ENCODE measurements at regions not wholly inside any gene's neighbourhood (a gene's known extent, or its start where the extent isn't known, plus 50 kb on each side); places are given as distances from the start of the nearest gene placed in this dataset.

DNA sequence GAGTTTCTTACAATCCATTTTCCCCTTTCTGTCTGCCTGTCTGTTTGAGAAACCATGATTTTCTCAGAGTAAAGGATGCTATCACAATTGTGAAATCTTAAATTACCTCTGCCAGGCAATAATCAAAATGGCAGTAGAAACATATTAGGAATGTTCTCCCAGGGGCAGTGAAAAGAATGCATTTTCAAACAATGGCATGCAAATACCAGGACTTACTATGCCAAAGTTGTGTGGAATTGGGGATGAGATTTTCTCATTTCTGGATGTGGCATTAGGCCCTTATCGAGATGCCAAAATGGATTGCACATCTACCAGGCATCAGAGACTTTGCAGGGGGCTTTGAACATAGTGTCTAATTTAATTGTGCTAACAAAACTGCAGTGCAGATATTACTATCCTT is 821.4 kb downstream of the RNF144A start:
- WGBS (ENCODE audit: insufficient coverage, low lambda C conversion rate): no CpG with 5 or more reads among the region's 1 CpG
- Histone ChIP-seq H3K4me3 (ENCODE audit: low read length) (no peak overlapping the region), H3K27me3 (ENCODE audit: control insufficient read depth, insufficient read depth, low read length) (no peaks in the 10 kb centered on the region), H3K36me3 (ENCODE audit: control insufficient read depth, insufficient read depth, low read length) (no peaks in the 10 kb centered on the region), H3K27ac (ENCODE audit: low read length) (no peak overlapping the region), H3K9me3 (ENCODE audit: control insufficient read depth, low read depth, low read length) (no peaks in the 10 kb centered on the region), H3K4me1 (ENCODE audit: control insufficient read depth, insufficient read depth, low read length) (no peaks in the 10 kb centered on the region)
- DNase-seq: no peak

DNA sequence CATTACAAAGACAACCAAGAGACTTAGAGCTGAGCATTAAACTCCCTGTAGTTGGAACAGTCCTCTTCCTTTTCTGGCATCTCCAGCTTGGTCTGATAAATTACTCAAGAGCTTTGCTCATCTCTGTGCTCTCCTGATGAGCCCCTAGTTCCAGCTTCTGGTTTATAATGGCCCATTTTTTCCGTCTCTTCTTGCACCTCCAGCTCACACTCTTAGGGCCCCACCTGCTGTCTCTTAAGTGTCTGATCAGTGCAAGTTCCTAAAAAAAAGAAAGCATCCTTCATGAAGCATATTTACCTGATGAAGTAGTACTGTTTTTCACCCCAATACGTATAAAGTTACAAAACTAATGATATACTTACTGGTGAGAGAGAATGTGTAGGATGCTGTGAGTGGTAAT is 822.9 kb downstream of the RNF144A start:
- no peaks in the 10 kb centered on the region for H3K9me3 ChIP-seq (ENCODE audit: control insufficient read depth, low read depth, low read length)
- H3K27me3 ChIP-seq (ENCODE audit: control insufficient read depth, insufficient read depth, low read length): no peaks in the 10 kb centered on the region
- H3K27ac ChIP-seq (ENCODE audit: low read length): no peak overlapping the region
- no peaks in the 10 kb centered on the region for H3K4me1 ChIP-seq (ENCODE audit: control insufficient read depth, insufficient read depth, low read length)
- no peak for DNase-seq
- WGBS (ENCODE audit: insufficient coverage, low lambda C conversion rate): 86% methylated on average over 1 of the region's 2 CpGs
- H3K4me3 ChIP-seq (ENCODE audit: low read length): no peak overlapping the region
- no peaks in the 10 kb centered on the region for H3K36me3 ChIP-seq (ENCODE audit: control insufficient read depth, insufficient read depth, low read length)

DNA sequence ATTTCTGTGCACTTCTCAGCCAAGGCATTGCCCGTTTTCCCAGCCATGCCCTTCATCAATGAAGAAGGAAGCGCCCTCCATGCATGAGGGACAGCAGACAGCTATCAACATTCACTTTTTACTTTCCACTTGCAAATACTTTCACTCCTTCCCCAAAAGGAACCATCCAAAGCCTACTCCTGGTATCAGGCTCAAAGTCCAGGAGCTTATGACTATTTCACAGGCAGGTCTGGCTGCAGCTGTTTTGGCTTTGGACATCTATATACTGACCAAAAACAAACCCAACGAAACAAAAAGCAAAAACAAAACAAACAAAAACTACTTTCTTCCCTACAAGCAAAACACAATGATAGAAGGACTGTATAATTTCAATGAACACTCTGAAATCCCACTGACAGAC is 825.1 kb downstream of the RNF144A start:
- no peak overlapping the region for H3K27ac ChIP-seq (ENCODE audit: low read length)
- H3K4me3 ChIP-seq (ENCODE audit: low read length): no peak overlapping the region
- H3K4me1 ChIP-seq (ENCODE audit: control insufficient read depth, insufficient read depth, low read length): no peaks in the 10 kb centered on the region
- WGBS (ENCODE audit: insufficient coverage, low lambda C conversion rate): 100% methylated on average over 1 of the region's 3 CpGs
- H3K36me3 ChIP-seq (ENCODE audit: control insufficient read depth, insufficient read depth, low read length): no peaks in the 10 kb centered on the region
- H3K9me3 ChIP-seq (ENCODE audit: control insufficient read depth, low read depth, low read length): no peaks in the 10 kb centered on the region
- no peaks in the 10 kb centered on the region for H3K27me3 ChIP-seq (ENCODE audit: control insufficient read depth, insufficient read depth, low read length)
- DNase-seq: no peak

DNA sequence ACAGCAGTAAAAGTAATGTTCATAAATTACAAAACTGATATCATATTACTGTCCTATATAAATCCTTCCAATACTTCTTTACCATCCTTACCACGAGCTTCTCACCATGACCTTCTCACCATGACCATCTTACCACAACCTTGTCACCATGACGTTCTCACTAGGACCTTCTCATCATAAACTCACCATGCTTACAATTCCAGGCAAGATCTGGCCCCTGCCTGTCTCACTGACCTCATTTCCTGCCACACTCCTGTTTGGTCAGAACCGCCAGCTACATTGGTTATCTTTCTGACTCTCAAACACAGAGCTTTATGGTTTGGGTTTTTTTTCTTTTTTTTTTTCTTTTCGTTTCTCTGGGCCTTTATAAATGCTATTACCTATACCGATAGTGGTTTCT is 827.6 kb downstream of the RNF144A start:
- H3K4me1 ChIP-seq (ENCODE audit: control insufficient read depth, insufficient read depth, low read length): no peaks in the 10 kb centered on the region
- WGBS (ENCODE audit: insufficient coverage, low lambda C conversion rate): 69% methylated on average over 4 of the region's 5 CpGs
- H3K4me3 ChIP-seq (ENCODE audit: low read length): no peak overlapping the region
- no peaks in the 10 kb centered on the region for H3K9me3 ChIP-seq (ENCODE audit: control insufficient read depth, low read depth, low read length)
- no peaks in the 10 kb centered on the region for H3K27me3 ChIP-seq (ENCODE audit: control insufficient read depth, insufficient read depth, low read length)
- H3K27ac ChIP-seq (ENCODE audit: low read length): no peak overlapping the region
- peak in 1 of 2 donors; percentile 6 for DNase-seq
- no peaks in the 10 kb centered on the region for H3K36me3 ChIP-seq (ENCODE audit: control insufficient read depth, insufficient read depth, low read length)

DNA sequence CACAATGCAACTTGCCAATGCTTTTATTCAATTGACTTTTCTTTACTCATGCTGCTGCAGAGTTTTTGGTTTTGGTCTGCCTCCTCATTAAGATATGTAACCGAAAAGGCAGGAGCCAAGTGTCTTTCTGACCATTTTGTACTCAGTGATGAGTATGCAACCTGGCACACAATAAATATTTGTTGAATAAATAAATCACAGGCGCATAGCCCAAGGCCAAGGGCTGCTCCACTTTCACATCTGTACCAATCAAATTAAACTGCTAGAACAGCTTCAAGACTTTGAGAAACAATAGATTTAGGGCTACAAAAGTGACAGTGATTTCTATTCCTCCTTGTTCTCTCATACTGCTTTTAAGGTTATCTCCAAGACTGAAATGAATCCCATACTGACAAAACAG is 828.2 kb downstream of the RNF144A start:
- DNase-seq: no peak
- no CpG with 5 or more reads among the region's 2 CpGs for WGBS (ENCODE audit: insufficient coverage, low lambda C conversion rate)
- H3K27ac ChIP-seq (ENCODE audit: low read length): no peak overlapping the region

DNA sequence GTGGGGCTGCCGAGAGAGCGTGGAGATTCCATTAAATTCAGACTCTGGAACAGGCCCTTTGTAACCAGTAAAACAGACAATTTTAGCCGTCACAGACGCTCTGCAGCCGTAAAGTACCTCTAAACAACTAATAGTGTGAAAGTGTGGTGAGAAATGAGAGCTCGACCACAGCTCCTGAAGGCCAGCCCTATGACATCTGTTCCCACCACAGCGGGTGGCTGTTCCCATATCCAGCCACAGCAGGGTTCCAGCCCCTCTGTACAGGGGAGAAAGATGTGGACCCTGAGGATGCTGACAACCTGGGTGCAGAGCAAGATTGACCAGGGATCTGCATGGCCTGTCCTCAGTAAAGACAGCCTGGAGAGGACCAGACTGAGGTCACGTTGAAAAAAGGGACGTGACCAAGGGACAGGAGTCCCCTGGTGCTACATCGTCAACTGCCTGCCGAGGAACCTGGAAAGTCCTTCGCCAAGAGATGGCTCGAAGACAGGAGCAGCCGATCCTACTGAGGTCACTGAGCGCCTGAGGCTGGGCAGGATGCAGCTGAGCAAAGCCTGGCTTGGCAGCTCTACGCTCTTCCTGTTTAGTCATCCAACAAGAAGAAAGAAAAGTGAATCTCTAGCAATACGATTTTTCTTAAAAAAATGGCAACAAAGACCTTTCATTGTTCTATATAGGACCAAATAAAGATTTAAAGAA is 831.7 kb downstream of the RNF144A start:
- no peaks in the 10 kb centered on the region for H3K27me3 ChIP-seq (ENCODE audit: control insufficient read depth, insufficient read depth, low read length)
- H3K27ac ChIP-seq (ENCODE audit: low read length): no peak overlapping the region
- H3K9me3 ChIP-seq (ENCODE audit: control insufficient read depth, low read depth, low read length): no peaks in the 10 kb centered on the region
- no peak overlapping the region for H3K4me3 ChIP-seq (ENCODE audit: low read length)
- 86% methylated on average over 3 of the region's 17 CpGs for WGBS (ENCODE audit: insufficient coverage, low lambda C conversion rate)
- H3K4me1 ChIP-seq (ENCODE audit: control insufficient read depth, insufficient read depth, low read length): no peaks in the 10 kb centered on the region
- no peak for DNase-seq
- no peaks in the 10 kb centered on the region for H3K36me3 ChIP-seq (ENCODE audit: control insufficient read depth, insufficient read depth, low read length)

More for the DNA sequence above, 828.2 kb downstream of the RNF144A start:
- Histone ChIP-seq H3K9me3 (ENCODE audit: control insufficient read depth, low read depth, low read length) (no peaks in the 10 kb centered on the region), H3K4me1 (ENCODE audit: control insufficient read depth, insufficient read depth, low read length) (no peaks in the 10 kb centered on the region), H3K4me3 (ENCODE audit: low read length) (no peak overlapping the region), H3K36me3 (ENCODE audit: control insufficient read depth, insufficient read depth, low read length) (no peaks in the 10 kb centered on the region), H3K27me3 (ENCODE audit: control insufficient read depth, insufficient read depth, low read length) (no peaks in the 10 kb centered on the region)

DNA sequence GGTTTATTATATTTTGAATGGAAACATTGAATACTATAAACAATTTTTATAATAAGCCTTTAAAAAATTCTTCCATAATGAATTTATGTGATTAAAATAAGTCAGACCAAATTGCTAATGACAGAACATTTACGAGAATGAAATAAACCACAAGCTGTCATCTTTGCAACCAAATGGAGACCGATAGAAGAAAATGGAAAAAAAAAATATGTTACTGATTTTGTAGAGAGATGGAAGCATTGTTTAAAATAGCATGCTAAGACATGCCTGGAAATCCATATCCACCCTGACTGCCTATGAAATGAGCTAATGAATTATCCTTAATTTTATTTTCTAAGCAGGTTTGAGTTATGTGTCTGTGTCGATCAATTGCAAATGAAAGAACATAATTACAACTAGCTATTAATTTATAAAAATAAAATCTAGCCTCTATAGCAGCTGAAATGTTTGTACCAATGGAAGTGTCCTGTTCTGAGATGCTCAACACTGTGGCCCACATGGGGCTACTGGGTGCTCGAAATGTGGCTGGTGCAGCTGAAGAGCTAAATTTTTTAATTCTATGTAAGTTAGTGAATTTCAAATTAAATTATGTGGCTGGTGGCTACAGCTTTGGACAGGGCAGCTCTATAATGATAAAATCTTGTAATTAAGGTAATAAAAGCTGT is 832.8 kb downstream of the RNF144A start:
- no peaks in the 10 kb centered on the region for H3K9me3 ChIP-seq (ENCODE audit: control insufficient read depth, low read depth, low read length)
- DNase-seq: no peak
- H3K4me3 ChIP-seq (ENCODE audit: low read length): no peak overlapping the region
- H3K27me3 ChIP-seq (ENCODE audit: control insufficient read depth, insufficient read depth, low read length): no peaks in the 10 kb centered on the region
- no peaks in the 10 kb centered on the region for H3K4me1 ChIP-seq (ENCODE audit: control insufficient read depth, insufficient read depth, low read length)
- no peak overlapping the region for H3K27ac ChIP-seq (ENCODE audit: low read length)
- H3K36me3 ChIP-seq (ENCODE audit: control insufficient read depth, insufficient read depth, low read length): no peaks in the 10 kb centered on the region
- 86% methylated on average over 3 of the region's 4 CpGs for WGBS (ENCODE audit: insufficient coverage, low lambda C conversion rate)

DNA sequence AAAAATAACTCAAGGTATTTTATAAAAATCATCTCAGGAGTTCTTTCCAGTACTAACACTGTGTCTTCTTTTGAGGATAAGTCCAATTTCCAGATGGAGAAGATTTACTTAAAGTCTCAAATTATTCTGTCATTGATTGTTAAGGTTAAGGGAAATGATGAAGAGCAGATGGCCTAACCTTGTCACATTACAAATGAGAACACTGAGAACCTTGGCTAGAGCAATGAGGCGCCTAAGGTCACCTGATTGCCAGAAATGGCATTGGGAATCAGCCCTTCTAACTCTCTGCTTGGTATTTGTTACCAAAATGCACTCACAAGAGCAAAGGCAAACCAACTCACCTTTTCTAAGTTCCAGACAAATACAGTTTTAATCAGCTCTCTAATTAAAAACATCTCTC is 835.1 kb downstream of the RNF144A start:
- H3K4me3 ChIP-seq (ENCODE audit: low read length): no peak overlapping the region
- H3K27ac ChIP-seq (ENCODE audit: low read length): no peak overlapping the region
- no peaks in the 10 kb centered on the region for H3K4me1 ChIP-seq (ENCODE audit: control insufficient read depth, insufficient read depth, low read length)
- WGBS (ENCODE audit: insufficient coverage, low lambda C conversion rate): no CpG with 5 or more reads among the region's 1 CpG
- DNase-seq: no peak
- H3K9me3 ChIP-seq (ENCODE audit: control insufficient read depth, low read depth, low read length): no peaks in the 10 kb centered on the region
- H3K27me3 ChIP-seq (ENCODE audit: control insufficient read depth, insufficient read depth, low read length): no peaks in the 10 kb centered on the region
- no peaks in the 10 kb centered on the region for H3K36me3 ChIP-seq (ENCODE audit: control insufficient read depth, insufficient read depth, low read length)

DNA sequence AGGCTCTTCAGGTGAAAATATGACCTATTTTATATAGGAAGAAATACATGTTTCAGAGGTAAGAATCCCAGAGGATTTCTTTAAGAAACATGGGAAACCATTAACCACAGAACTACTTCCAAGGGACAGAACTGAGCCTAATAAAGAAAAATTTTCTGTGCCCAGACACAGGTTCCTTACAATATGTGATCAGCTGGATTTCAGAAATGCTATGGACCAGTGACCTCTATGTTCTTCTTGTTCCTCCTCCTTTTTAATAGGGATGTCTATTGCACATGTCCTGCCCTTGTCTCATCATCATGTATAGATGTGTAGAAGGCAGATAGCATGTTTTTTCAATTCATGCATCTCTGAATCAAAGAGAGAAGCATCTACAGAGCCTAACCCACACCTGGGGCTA is 836.6 kb downstream of the RNF144A start:
- Histone ChIP-seq H3K4me1 (ENCODE audit: control insufficient read depth, insufficient read depth, low read length) (no peaks in the 10 kb centered on the region), H3K27ac (ENCODE audit: low read length) (no peak overlapping the region), H3K4me3 (ENCODE audit: low read length) (no peak overlapping the region), H3K27me3 (ENCODE audit: control insufficient read depth, insufficient read depth, low read length) (no peaks in the 10 kb centered on the region), H3K36me3 (ENCODE audit: control insufficient read depth, insufficient read depth, low read length) (no peaks in the 10 kb centered on the region), H3K9me3 (ENCODE audit: control insufficient read depth, low read depth, low read length) (no peaks in the 10 kb centered on the region)
- no peak for DNase-seq

DNA sequence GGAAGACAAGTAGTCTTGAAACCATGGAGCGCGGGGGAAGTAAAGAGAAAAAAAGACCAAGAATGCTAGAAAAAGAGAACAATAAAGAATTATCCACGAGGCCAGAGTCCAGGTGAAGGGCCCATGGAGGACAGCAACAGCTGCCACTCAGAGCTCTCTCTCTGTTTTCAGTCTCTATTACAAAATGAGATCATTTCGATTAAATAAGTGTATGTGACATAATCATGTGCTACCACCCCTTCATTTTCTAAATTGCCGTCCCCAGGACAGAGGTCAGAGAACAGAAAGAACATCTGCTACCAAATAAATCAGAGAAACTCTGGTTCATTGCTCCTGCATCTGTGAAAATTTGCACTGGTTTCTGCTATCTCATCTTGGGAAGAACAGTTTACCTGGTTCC is 838.7 kb downstream of the RNF144A start:
- WGBS (ENCODE audit: insufficient coverage, low lambda C conversion rate): 100% methylated on average over 2 of the region's 5 CpGs
- no peaks in the 10 kb centered on the region for H3K9me3 ChIP-seq (ENCODE audit: control insufficient read depth, low read depth, low read length)
- H3K4me3 ChIP-seq (ENCODE audit: low read length): no peak overlapping the region
- no peak for DNase-seq
- H3K4me1 ChIP-seq (ENCODE audit: control insufficient read depth, insufficient read depth, low read length): no peaks in the 10 kb centered on the region
- no peak overlapping the region for H3K27ac ChIP-seq (ENCODE audit: low read length)
- H3K27me3 ChIP-seq (ENCODE audit: control insufficient read depth, insufficient read depth, low read length): no peaks in the 10 kb centered on the region
- H3K36me3 ChIP-seq (ENCODE audit: control insufficient read depth, insufficient read depth, low read length): no peaks in the 10 kb centered on the region
